Panc1 (cell line): ENCODE measurements at regions not wholly inside any gene's neighbourhood (a gene's known extent, or its start where the extent isn't known, plus 50 kb on each side); places are given as distances from the start of the nearest gene placed in this dataset.

Source experiments
- ATAC-seq: fragments of 200-7000 bp; cut with Tn5 transposase; 2 replicates; pipeline ENCODE4 v1.9.1; 2020; ENCODE audit warnings: mild to moderate bottlenecking, moderate library complexity
- BruUV-seq: library from RNA; stranded (reverse); fragments of 400-500 nt; replicated peaks from 2 replicates; lab custom pipeline; 2021; lab: Mats Ljungman, UMichigan
- CTCF ChIA-PET: fragments of 300-600 bp; sonication (Branson Sonifier 250); formaldehyde crosslinking; loops from one replicate; lab custom pipeline; 2022; ENCODE audit warnings: antibody characterized with exemption; lab: Charles Lee
- POLR2A ChIA-PET: fragments of 300-600 bp; sonication (Branson Sonifier 250); formaldehyde crosslinking; loops from one replicate; lab custom pipeline; 2022; ENCODE audit warnings: antibody characterized with exemption; lab: Charles Lee
- DNase-seq: peaks from one replicate; pipeline ENCODE4 v3.0.0-alpha.2; 2010; ENCODE audit warnings: low read depth, low spot score
- H3K27ac ChIP-seq: 2 replicates; pipeline ENCODE4 v1.5.1; 2011; ENCODE audit warnings: mild to moderate bottlenecking, low read length, inconsistent platforms
- H3K27me3 ChIP-seq: fragments of 200-500 bp; sonication (Bioruptor generic); 2 replicates; pipeline ENCODE4 v1.6.0; 2014; ENCODE audit warnings: low read length, inconsistent platforms; ENCODE audit not compliant: control insufficient read depth, insufficient read depth
- H3K36me3 ChIP-seq: fragments of 200-500 bp; sonication (Bioruptor generic); 2 replicates; pipeline ENCODE4 v1.5.1; 2014; ENCODE audit warnings: inconsistent platforms, mild to moderate bottlenecking, low read length, moderate library complexity; ENCODE audit not compliant: control insufficient read depth, insufficient read depth
- H3K4me1 ChIP-seq: 2 replicates; pipeline ENCODE4 v1.5.1; 2011; ENCODE audit warnings: inconsistent platforms, mild to moderate bottlenecking, low read length, moderate library complexity; ENCODE audit not compliant: control insufficient read depth, insufficient read depth
- H3K4me3 ChIP-seq, 2 experiments: 2 replicates each; pipeline ENCODE4 v1.5.1; 2011 to 2012; ENCODE audit warnings: low read depth in 2 of 2, low read length in 2 of 2, mild to moderate bottlenecking in 2 of 2, inconsistent platforms in 1 of 2, moderate library complexity in 1 of 2
- H3K9me3 ChIP-seq: fragments of 200-500 bp; sonication (Bioruptor generic); 2 replicates; pipeline ENCODE4 v1.5.1; 2014; ENCODE audit warnings: low read depth, mild to moderate bottlenecking, inconsistent platforms, low read length, moderate library complexity; ENCODE audit not compliant: control insufficient read depth, insufficient read depth
- CTCF ChIP-seq: fragments of 450-650 bp; IDR thresholded peaks from 2 replicates; pipeline ENCODE4 v1.5.1; 2017; ENCODE audit warnings: mild to moderate bottlenecking
- POLR2AphosphoS5 ChIP-seq: IDR thresholded peaks from 2 replicates; pipeline ENCODE4 v1.6.1; 2012; ENCODE audit warnings: mild to moderate bottlenecking, low read depth, low read length, moderate library complexity
- REST ChIP-seq, 2 experiments: IDR thresholded peaks; 2 replicates each; pipeline ENCODE4 v1.6.1; 2011 to 2012; ENCODE audit warnings: low read depth in 2 of 2, control low read depth in 1 of 2, low read length in 1 of 2, mild to moderate bottlenecking in 1 of 2, moderate library complexity in 1 of 2; ENCODE audit not compliant: insufficient read depth in 1 of 2
- SIN3A ChIP-seq: IDR thresholded peaks from 2 replicates; pipeline ENCODE4 v1.6.1; 2012; ENCODE audit warnings: low read depth, mild to moderate bottlenecking, low read length, moderate library complexity, borderline replicate concordance; ENCODE audit not compliant: insufficient read depth
- TCF7L2 ChIP-seq: IDR thresholded peaks from 2 replicates; pipeline ENCODE4 v1.6.1; 2011; ENCODE audit warnings: mild to moderate bottlenecking, low read depth, low read length, inconsistent platforms
- in situ Hi-C: cut with HindIII; loops from 2 replicates; pipeline ENCODE4 v1.10.0; 2016; ENCODE audit warnings: low sequenced_read_pairs, low pct_unique_long_range_greater_than_20kb
- intact Hi-C: fragments of 100-400 bp; cut with micrococcal nuclease; formaldehyde crosslinking; loops from one replicate; pipeline ENCODE4 v1.10.0; 2022; ENCODE audit not compliant: unreplicated experiment

GRCh38 chrX:40457406-40457805 is 123.4 kb upstream of the ATP6AP2 start:
- no TSS peak for BruUV-seq
- TF ChIP-seq POLR2AphosphoS5 (no peak), CTCF (no peak), REST (IDR thresholded peaks at IDR 0.05; ENCODE audit: insufficient read depth in 1 of 2, low read depth in 2 of 2, low read length in 1 of 2) (no peak), SIN3A (no peak), TCF7L2 (no peak)
- ATAC-seq (no peak), DNase-seq (no peak)
- Histone ChIP-seq H3K9me3 (no peaks in the 10 kb centered on the region), H3K4me3 (no peak overlapping the region), H3K36me3 (no peaks in the 10 kb centered on the region), H3K4me1 (no peaks in the 10 kb centered on the region), H3K27me3 (no peaks in the 10 kb centered on the region), H3K27ac (no peak overlapping the region)
- POLR2A ChIA-PET, result no interaction called here
- CTCF ChIA-PET, result no interaction called here
- intact Hi-C loops, result no loop called here
- in situ Hi-C loops, result no loop called here

- DNase-seq (no peak), ATAC-seq (no peak)
- Histone ChIP-seq H3K4me3 (no peak overlapping the region), H3K27me3 (no peaks in the 10 kb centered on the region), H3K9me3 (no peaks in the 10 kb centered on the region), H3K4me1 (no peaks in the 10 kb centered on the region), H3K27ac (no peak overlapping the region), H3K36me3 (no peaks in the 10 kb centered on the region)
- in situ Hi-C loops, result no loop called here
- no peak for TF ChIP-seq TCF7L2
- TF ChIP-seq CTCF, result no peak
- TF ChIP-seq SIN3A, result no peak
- no peak for TF ChIP-seq REST (IDR thresholded peaks at IDR 0.05; ENCODE audit: insufficient read depth in 1 of 2, low read depth in 2 of 2, low read length in 1 of 2)
- no peak for TF ChIP-seq POLR2AphosphoS5
- intact Hi-C loops, result no loop called here
- ChIA-PET POLR2A (no interaction called here), CTCF (no interaction called here)
- BruUV-seq, result no TSS peak
Measured at GRCh38 chrX:40452031-40452430, 128.7 kb upstream of the ATP6AP2 start.
